SK-N-SH (cell line): ENCODE measurements at regions not wholly inside any gene's neighbourhood (a gene's known extent, or its start where the extent isn't known, plus 50 kb on each side); places are given as distances from the start of the nearest gene placed in this dataset.

Experiments
- CHD2 ChIP-seq: fragments of 150-350 bp; IDR thresholded peaks from 2 replicates; pipeline ENCODE4 v1.6.1; 2018; ENCODE audit warnings: low read length; ENCODE audit not compliant: partially characterized antibody
- EP300 ChIP-seq, 2 experiments: IDR thresholded peaks; 2 replicates each; pipeline versions ENCODE4 v1.4.0 to v1.6.1; 2012; ENCODE audit warnings: borderline replicate concordance in 1 of 2, low read depth in 1 of 2, low read length in 1 of 2
- EZH2phosphoT487 ChIP-seq: fragments of 200-600 bp; sonication (generic); IDR thresholded peaks from 2 replicates; pipeline ENCODE4 v1.6.1; 2017; ENCODE audit warnings: low read depth, mixed run types, mild to moderate bottlenecking, antibody characterized with exemption, moderate library complexity, borderline replicate concordance
- FOXM1 ChIP-seq: IDR thresholded peaks from 2 replicates; pipeline ENCODE4 v1.4.0; 2012; ENCODE audit warnings: low read depth, mild to moderate bottlenecking
- GATA2 ChIP-seq: sonication (generic); formaldehyde crosslinking; IDR thresholded peaks from 2 replicates; pipeline ENCODE4 v1.5.0; 2020; ENCODE audit warnings: mild to moderate bottlenecking, missing genetic modification reagents
- JUND ChIP-seq: IDR thresholded peaks from 2 replicates; pipeline ENCODE4 v1.4.0; 2012
- MXI1 ChIP-seq: IDR thresholded peaks from 2 replicates; pipeline ENCODE4 v1.6.1; 2012; ENCODE audit warnings: mild to moderate bottlenecking, low read depth, low read length, improper control_type of control experiment
- RAD21 ChIP-seq: IDR thresholded peaks from 2 replicates; pipeline ENCODE4 v1.6.1; 2012; ENCODE audit warnings: mild to moderate bottlenecking, low read length
- SMC3 ChIP-seq: IDR thresholded peaks from 2 replicates; pipeline ENCODE4 v1.6.1; 2012; ENCODE audit warnings: low read depth, low read length, improper control_type of control experiment
- YY1 ChIP-seq: IDR thresholded peaks from 2 replicates; pipeline ENCODE4 v1.4.0; 2012; ENCODE audit warnings: low read depth, mild to moderate bottlenecking
- TF ChIP-seq, protein P1 (sequence below): fragments of 200-600 bp; sonication (generic); IDR thresholded peaks from 2 replicates; pipeline ENCODE4 v1.6.1; 2017; ENCODE audit warnings: antibody characterized with exemption, mild to moderate bottlenecking, moderate library complexity
- TF ChIP-seq, protein P2 (sequence below): IDR thresholded peaks from 2 replicates; pipeline ENCODE4 v1.4.0; 2012; ENCODE audit warnings: low read depth, borderline replicate concordance
- TF ChIP-seq, protein P3 (sequence below): IDR thresholded peaks from 2 replicates; pipeline ENCODE4 v1.4.0; 2012; ENCODE audit warnings: low read depth

DNA sequence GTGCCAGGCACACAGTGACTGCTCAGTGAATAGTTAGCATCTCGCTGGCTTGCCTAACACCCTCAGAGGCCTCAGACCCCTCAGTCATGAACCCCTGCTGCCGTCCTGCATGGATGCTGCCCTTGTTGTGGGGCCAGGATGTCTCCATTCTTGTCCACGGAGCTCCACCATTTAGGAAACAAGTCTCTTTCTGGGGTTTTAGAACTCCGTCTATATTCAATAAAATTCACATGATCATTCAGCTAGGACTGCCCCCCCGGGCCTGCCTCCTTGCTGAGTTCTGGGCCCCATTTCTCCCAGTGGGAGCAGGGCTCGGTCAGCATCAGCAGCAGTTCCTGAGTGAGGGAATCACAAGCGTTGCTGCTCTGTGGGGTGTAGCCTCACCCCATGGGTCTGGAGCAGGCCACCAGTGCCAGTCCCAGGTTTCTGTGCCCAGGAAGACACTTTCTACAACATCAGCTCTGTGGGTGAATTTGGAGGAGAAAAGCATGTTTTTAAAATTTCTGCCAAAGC lies 134.1 kb downstream of the RHOU start:
- TF ChIP-seq, protein P1, sequence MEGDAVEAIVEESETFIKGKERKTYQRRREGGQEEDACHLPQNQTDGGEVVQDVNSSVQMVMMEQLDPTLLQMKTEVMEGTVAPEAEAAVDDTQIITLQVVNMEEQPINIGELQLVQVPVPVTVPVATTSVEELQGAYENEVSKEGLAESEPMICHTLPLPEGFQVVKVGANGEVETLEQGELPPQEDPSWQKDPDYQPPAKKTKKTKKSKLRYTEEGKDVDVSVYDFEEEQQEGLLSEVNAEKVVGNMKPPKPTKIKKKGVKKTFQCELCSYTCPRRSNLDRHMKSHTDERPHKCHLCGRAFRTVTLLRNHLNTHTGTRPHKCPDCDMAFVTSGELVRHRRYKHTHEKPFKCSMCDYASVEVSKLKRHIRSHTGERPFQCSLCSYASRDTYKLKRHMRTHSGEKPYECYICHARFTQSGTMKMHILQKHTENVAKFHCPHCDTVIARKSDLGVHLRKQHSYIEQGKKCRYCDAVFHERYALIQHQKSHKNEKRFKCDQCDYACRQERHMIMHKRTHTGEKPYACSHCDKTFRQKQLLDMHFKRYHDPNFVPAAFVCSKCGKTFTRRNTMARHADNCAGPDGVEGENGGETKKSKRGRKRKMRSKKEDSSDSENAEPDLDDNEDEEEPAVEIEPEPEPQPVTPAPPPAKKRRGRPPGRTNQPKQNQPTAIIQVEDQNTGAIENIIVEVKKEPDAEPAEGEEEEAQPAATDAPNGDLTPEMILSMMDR = no peak
- TF ChIP-seq, protein P2, sequence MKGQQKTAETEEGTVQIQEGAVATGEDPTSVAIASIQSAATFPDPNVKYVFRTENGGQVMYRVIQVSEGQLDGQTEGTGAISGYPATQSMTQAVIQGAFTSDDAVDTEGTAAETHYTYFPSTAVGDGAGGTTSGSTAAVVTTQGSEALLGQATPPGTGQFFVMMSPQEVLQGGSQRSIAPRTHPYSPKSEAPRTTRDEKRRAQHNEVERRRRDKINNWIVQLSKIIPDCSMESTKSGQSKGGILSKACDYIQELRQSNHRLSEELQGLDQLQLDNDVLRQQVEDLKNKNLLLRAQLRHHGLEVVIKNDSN = no peak
- TF ChIP-seq EZH2phosphoT487 (no peak), GATA2 (CRISPR knock-in tag) (no peak), JUND (no peak), RAD21 (no peak), YY1 (no peak), CHD2 (no peak), FOXM1 (no peak), MXI1 (no peak), SMC3 (no peak), EP300 (IDR thresholded peaks at IDR 0.05; ENCODE audit: borderline replicate concordance in 1 of 2, low read depth in 1 of 2, low read length in 1 of 2) (no peak)
- TF ChIP-seq, protein P3, sequence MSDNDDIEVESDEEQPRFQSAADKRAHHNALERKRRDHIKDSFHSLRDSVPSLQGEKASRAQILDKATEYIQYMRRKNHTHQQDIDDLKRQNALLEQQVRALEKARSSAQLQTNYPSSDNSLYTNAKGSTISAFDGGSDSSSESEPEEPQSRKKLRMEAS = no peak
